Kidney (tissue), 13 donors: ENCODE measurements at regions not wholly inside any gene's neighbourhood (a gene's known extent, or its start where the extent isn't known, plus 50 kb on each side); places are given as distances from the start of the nearest gene placed in this dataset.

Experiments used
- DNase-seq, 5 donors: peaks; one replicate each; pipeline ENCODE4 v3.0.0-alpha.2; 2013 to 2020
- FAIRE-seq: peaks from 2 replicates; lab custom pipeline; 2012; peaks lifted over from hg19 to GRCh38; lab: Jason Lieb, UNC
- H3K27ac ChIP-seq, 2 donors: one replicate each; pipeline ENCODE4 v1.7.0; 2013; ENCODE audit warnings: low read depth in 2 of 2, low read length in 2 of 2, inconsistent platforms in 1 of 2
- H3K27me3 ChIP-seq: one replicate; pipeline ENCODE4 v1.7.1; 2013; ENCODE audit warnings: low read length, inconsistent platforms; ENCODE audit not compliant: control insufficient read depth, insufficient read depth
- H3K36me3 ChIP-seq, 3 donors: one replicate each; pipeline versions ENCODE4 v1.7.0 to v1.7.1; 2013; ENCODE audit warnings: low read length in 3 of 3, control low read depth in 1 of 3, inconsistent platforms in 1 of 3; ENCODE audit not compliant: insufficient read depth in 3 of 3, control insufficient read depth in 2 of 3
- H3K4me1 ChIP-seq, 3 donors: one replicate each; pipeline versions ENCODE4 v1.7.0 to v1.7.1; 2013; ENCODE audit warnings: low read length in 3 of 3, inconsistent platforms in 1 of 3, low read depth in 1 of 3; ENCODE audit not compliant: control insufficient read depth in 2 of 3, insufficient read depth in 2 of 3
- H3K4me3 ChIP-seq, 3 donors: one replicate each; pipeline versions ENCODE4 v1.7.0 to v1.8.1; 2013; ENCODE audit warnings: low read length in 3 of 3, control low read depth in 1 of 3, inconsistent platforms in 1 of 3
- H3K9ac ChIP-seq, 3 donors: one replicate each; pipeline versions ENCODE4 v1.7.0 to v1.7.1; 2013; ENCODE audit warnings: low read length in 3 of 3, control low read depth in 1 of 3, inconsistent platforms in 1 of 3
- H3K9me3 ChIP-seq, 3 donors: one replicate each; pipeline versions ENCODE4 v1.7.0 to v1.7.1; 2013; ENCODE audit warnings: low read length in 3 of 3, control low read depth in 1 of 3, inconsistent platforms in 1 of 3; ENCODE audit not compliant: control insufficient read depth in 2 of 3, insufficient read depth in 1 of 3
- intact Hi-C: fragments of 100-400 bp; cut with DNase I; formaldehyde crosslinking; loops from one replicate; pipeline ENCODE4 v1.11.1; 2022
- TF ChIP-seq, protein P1 (sequence below): IDR thresholded peaks from 3 replicates; pipeline ENCODE4 v1.5.1; 2012; ENCODE audit warnings: mild to moderate bottlenecking, moderate library complexity, borderline replicate concordance; ENCODE audit not compliant: insufficient read depth; ENCODE audit errors: extremely low read depth
- donor health status: control.
- donor health status: control.
- donor health status: control.
- donor health status: control.
- donor health status: control.
- donor health status: DM: yes; HTN: yes; CAD: no.
- donor health status: Normal renal cell carcinoma (clear cell type).

GRCh38 chr18:51660188-51660715 is 462.8 kb upstream of the MEX3C start:
- no peaks in the 10 kb centered on the region for H3K36me3 ChIP-seq
- DNase-seq, result no peak
- H3K27ac ChIP-seq, result no peak overlapping the region
- no peak for FAIRE-seq
- TF ChIP-seq, protein P1, sequence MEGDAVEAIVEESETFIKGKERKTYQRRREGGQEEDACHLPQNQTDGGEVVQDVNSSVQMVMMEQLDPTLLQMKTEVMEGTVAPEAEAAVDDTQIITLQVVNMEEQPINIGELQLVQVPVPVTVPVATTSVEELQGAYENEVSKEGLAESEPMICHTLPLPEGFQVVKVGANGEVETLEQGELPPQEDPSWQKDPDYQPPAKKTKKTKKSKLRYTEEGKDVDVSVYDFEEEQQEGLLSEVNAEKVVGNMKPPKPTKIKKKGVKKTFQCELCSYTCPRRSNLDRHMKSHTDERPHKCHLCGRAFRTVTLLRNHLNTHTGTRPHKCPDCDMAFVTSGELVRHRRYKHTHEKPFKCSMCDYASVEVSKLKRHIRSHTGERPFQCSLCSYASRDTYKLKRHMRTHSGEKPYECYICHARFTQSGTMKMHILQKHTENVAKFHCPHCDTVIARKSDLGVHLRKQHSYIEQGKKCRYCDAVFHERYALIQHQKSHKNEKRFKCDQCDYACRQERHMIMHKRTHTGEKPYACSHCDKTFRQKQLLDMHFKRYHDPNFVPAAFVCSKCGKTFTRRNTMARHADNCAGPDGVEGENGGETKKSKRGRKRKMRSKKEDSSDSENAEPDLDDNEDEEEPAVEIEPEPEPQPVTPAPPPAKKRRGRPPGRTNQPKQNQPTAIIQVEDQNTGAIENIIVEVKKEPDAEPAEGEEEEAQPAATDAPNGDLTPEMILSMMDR, result no peak
- no peak overlapping the region for H3K9ac ChIP-seq
- intact Hi-C loops, result no loop called here
- no peaks in the 10 kb centered on the region for H3K9me3 ChIP-seq
- no peaks in the 10 kb centered on the region for H3K4me1 ChIP-seq
- H3K27me3 ChIP-seq, result no peaks in the 10 kb centered on the region
- no peak overlapping the region for H3K4me3 ChIP-seq

DNA sequence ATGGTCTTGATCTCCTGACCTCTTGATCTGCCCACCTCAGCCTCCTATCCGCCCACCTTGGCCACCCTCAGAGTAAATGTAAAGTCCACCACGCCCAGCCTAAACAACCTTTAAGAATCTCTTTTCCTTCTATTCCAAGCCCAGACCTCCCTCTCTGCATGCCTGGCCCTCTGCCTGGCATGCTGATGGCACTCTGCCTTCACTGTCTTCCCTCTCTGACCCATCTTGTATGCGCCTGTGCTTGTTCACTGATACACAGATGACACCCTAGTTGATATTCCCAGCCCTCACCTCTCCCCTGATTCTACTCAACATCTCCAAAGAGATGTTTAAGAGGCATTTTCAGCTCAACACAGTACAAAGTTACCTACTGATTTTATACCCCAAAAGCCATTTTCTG is 466.8 kb upstream of the MEX3C start:
- TF ChIP-seq, protein P1, result no peak
- Histone ChIP-seq H3K36me3 (no peaks in the 10 kb centered on the region), H3K9ac (no peak overlapping the region), H3K27me3 (no peaks in the 10 kb centered on the region), H3K4me3 (no peak overlapping the region), H3K4me1 (no peaks in the 10 kb centered on the region), H3K9me3 (no peaks in the 10 kb centered on the region), H3K27ac (no peak overlapping the region)
- DNase-seq, result no peak
- FAIRE-seq, result no peak
- intact Hi-C loops, result no loop called here

DNA sequence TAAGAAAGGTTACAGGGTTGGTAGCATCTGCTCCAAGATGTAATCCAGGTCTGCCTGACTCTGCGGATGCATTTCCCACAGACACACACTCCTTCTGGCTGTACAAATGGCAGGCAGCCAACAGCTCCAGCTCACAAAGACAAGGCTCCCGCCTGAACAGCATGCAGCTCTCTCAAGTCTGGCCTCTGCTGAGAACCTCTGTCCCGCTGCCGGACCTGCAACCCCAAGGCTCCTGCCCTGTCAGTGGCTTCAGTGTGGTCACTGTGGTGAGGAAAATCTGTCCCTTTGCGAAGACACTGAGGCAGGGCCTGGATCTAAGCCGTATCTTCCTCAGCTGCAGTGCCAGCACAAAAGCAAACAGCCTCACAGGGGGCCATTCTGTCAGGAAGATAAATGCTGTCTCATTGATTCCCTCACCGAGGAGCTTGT is 469.3 kb upstream of the MEX3C start:
- DNase-seq, result peak in 2 of 5 donors; percentile 21 to 63
- intact Hi-C loops, result no loop called here

More for the DNA sequence above, 469.3 kb upstream of the MEX3C start:
- Histone ChIP-seq H3K4me3 (no peak overlapping the region), H3K27me3 (no peaks in the 10 kb centered on the region), H3K9ac (no peak overlapping the region), H3K9me3 (no peaks in the 10 kb centered on the region), H3K27ac (no peak overlapping the region), H3K36me3 (no peaks in the 10 kb centered on the region), H3K4me1 (no peaks in the 10 kb centered on the region)
- FAIRE-seq, result no peak
- TF ChIP-seq, protein P1, result no peak
